Ammon's horn (tissue), 1 donor: ENCODE measurements at regions not wholly inside any gene's neighbourhood (a gene's known extent, or its start where the extent isn't known, plus 50 kb on each side); places are given as distances from the start of the nearest gene placed in this dataset.
A peak's percentile ranks its signal among the peaks of the same experiment; 100 is the strongest.

Experiments used
- DNase-seq: peaks from one replicate; pipeline ENCODE4 v3.0.0-alpha.2; 2016; ENCODE audit warnings: low spot score

GRCh38 chr4:181618896-181619295, 624.3 kb upstream of the TENM3 start:
- no peak for DNase-seq

DNA sequence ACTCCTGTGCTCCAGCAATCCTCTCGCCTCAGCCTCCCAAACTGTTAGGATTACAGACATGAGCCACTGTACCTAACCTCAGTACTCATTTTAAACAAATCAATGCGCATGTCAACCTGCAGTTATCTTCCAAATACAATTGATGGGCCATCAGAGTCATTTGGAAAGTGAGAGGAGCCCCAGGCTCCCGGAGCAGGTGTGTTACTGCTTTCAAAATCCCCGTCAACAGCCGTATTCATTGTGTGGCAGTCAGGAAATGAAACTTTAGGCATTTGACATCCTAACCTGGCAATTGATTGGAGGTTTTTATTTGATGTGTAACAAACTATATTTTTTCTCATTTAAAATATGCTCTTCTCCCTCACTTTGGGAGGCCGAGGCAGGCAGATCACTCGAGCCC, 623.6 kb upstream of the TENM3 start:
- no peak for DNase-seq

DNA sequence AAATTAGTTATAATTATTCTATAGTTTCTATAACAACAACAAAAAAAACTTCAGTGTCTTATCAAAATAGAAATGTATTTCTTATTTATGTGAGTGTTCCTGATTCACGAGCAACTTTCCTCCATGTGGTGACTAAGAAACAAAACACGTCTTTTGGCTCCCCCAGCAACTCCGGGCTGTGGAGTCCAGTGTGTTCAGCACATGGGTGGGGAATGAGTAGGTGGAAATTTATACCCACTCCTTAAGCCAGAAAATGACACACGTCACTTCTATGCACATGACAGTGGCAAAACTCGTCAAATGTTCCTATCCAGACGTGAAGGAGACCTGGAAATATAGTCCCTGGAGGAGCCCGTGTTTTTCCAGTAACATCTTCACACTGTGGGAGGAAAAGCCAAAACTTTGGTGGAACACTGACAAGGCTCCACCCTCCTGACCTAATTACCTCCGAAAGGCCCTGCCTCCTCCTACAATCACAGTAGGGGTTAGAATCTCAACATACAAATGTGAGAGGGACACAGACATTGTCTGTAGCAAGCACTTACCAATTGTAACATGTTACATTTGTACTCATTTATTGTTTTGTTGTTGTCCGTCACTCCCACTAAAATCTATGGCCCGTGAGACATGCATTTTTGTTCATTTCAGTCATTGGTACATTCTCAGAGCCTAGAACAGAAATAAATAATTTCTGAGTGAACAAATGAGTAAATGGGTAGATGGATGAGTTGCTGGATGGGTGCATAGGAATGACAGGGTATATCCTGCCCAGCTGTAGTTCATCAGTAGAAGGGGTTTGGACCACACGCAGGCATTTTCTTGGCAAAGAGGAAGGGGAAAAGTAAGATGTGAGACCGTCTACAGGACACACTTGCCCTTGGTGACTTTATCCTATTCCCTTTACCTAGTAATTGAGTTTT, 605.8 kb upstream of the TENM3 start:
- no peak for DNase-seq

DNA sequence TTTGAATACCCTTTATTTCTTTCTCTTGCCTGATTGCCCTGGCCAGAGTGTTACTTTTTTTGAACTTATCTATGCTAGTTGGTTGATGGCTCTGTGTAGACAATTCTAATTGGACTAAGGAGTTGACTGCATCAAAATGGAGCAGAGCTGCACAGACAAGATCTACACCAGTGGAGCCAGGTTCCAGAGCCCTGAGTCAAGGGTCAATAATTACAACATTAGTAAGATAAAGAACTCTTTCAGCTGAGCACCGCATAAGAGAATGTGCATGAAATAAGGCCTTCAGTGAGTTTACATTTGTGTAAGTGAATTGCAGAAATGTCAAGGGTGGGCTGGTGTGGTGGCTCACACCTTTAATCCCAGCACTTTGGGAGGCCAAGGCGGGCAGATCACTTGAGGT, 599.7 kb upstream of the TENM3 start:
- no peak for DNase-seq

- no peak for DNase-seq
These were observed 597.7 kb upstream of the TENM3 start for GRCh38 chr4:181645489-181645888.

GRCh38 chr4:181646864-181647263, 596.3 kb upstream of the TENM3 start:
- no peak for DNase-seq

GRCh38 chr4:181647396-181648147, 595.6 kb upstream of the TENM3 start:
- DNase-seq: no peak

DNA sequence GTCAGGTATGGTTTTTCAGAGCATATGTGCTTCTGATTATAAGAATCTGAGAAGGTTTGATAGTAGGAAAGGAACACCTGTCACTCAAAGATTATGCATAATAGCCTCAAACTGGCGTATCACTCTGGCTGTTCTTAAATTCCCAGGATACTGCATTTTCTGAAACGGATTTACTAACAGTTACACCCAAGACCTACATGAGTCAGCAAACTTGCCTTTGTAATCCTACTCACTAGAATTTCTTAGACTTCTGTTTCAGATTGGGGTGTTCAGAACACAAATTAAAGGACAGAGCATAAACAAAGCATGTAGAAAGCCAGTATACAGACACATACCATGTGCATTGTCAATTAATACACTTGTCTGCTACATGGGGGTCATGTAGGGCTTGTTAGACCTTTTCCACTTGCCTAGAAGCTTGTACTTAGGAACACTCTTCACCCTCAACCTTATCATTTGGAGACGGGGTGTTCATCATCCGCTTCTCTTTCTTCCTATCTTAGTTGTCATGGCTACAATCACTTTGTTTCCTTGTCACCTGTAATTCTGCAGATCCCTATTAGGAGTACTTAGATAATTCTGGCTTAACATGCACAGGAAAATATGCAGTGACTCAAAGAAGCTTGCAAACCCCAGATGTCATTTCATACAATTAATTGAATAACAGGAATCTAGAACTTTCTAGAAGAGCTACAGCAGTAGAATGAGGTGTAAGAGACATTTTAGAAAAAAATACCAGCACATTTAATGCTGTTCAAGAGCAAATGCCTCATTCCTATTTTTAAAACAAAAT, 593.0 kb upstream of the TENM3 start:
- DNase-seq: no peak

DNA sequence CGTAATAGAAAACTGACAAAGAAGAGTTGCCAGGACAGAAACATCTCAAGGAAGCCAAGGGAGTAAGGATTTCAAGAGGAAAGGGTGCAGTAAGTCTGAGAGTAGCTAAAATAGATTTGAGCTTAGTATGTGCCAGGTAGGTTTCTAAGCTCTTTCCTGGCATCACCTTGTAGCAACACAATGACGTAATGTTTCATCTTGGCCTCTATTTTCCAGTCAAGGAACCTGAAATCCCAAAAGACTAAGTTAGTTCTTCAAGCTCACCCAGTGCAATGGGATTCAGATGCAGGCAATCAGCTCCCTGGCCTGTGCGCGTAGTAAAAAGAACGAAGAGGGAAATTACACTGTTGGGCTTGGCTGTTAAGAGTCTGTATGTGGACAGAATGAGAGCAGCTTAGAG, 586.5 kb upstream of the TENM3 start:
- no peak for DNase-seq

- no peak for DNase-seq
These were observed 584.0 kb upstream of the TENM3 start for GRCh38 chr4:181659202-181659601.

GRCh38 chr4:181659876-181660275, 583.3 kb upstream of the TENM3 start:
- DNase-seq: no peak

GRCh38 chr4:181661090-181661489, 582.1 kb upstream of the TENM3 start:
- DNase-seq: no peak

DNA sequence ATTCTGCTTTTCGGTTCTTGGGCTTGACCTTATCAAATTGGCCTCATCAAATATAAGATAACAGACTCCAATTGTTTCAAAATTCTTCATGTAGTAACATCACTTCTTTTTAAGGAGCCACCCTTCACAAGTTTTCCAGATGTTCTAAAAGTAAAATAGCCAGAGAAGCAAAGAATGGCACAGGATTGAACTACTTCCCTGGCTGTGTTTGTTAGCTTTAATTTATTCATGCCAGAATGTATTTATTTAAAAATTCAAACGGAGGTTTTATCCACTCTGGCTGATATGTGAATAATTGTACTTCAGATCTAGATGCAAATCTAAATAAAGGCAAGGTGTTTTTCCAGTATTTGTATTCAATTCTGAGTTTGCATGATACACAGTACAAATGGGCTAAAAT, 581.3 kb upstream of the TENM3 start:
- no peak for DNase-seq

GRCh38 chr4:181662383-181662782, 580.8 kb upstream of the TENM3 start:
- DNase-seq: peak; percentile 69

DNA sequence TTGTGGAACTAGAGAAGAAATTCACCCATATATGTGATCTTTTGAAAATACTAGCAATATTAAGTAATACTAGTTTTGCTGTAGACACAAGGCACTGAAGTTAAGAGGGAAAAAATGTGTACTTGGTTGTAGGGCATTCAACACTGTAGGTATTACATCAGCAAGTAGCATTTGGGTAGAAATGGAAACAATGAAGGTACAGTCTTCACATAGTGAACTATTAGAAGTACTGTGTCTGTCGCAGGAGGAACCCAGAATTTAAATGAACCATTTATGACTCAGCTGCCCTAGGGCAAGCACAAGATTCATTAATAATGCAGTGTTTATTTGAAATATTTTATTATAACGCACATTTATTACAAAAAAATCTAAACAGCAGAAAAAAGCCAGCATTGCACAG, 572.7 kb upstream of the TENM3 start:
- no peak for DNase-seq

DNA sequence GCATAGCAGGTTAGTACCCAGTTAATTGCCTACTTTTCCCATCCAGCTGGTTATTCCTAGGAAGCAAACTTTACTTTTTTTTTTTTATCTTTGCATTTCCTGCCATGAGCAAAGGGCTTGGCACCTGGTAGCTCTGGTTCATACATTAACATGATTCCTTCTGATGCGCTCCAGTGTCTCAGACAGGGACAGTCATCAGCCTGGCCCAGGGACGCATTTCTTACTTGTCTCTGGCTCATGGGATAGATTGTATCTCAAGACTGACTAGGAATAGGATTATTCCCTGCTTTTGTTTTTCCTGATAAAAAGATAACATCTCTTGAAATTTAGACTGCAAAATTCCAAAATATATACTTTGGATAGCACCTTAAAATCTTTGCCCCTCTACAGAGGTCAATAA, 571.5 kb upstream of the TENM3 start:
- DNase-seq: no peak

- DNase-seq: no peak
These were observed 570.5 kb upstream of the TENM3 start for GRCh38 chr4:181672751-181673150.

DNA sequence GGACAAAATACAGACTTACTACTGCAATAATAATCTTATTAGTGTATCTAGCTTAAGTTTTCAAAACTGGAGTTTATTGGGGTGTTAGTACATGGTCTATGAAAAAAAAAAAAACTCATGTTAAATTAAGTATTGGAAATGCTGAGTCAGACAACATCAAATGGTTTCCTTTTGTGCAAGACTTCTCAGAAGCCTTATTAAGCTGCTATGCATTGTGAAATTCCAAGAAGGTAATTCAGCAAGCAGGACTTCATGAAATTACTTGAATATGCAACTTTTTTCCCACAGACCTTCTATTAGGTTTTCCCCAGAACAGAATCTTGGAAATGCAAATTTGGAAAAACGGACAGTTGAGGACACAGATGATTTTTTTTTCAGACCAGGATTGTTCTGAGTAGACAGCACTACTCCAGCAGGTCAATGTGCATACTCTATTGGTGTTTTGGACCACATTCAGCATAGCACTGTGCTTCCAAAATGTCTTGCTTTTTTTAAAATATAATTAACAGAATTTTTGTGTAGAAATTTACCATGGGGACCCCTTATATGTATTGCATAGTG, 568.8 kb upstream of the TENM3 start:
- DNase-seq: no peak

DNA sequence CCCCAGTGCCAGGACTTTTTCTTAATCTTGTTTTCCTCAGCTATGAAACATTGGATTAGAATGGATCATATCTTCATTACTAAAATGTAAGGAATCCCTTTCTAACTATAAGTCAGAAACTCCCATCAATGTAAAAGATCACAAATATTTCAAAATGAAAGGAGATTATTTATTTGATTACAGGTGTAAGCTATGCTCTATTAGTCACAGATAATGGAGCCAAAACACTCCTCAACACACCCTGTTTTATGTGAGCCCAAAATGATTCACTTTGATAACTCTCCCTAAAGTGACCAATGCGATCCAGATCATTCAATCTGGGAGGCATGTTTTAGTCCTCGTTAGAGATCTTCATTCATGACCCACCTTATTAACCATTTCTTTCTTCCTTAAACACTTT, 566.7 kb upstream of the TENM3 start:
- DNase-seq: no peak

- DNase-seq: no peak
These were observed 566.0 kb upstream of the TENM3 start for GRCh38 chr4:181677201-181677600.

DNA sequence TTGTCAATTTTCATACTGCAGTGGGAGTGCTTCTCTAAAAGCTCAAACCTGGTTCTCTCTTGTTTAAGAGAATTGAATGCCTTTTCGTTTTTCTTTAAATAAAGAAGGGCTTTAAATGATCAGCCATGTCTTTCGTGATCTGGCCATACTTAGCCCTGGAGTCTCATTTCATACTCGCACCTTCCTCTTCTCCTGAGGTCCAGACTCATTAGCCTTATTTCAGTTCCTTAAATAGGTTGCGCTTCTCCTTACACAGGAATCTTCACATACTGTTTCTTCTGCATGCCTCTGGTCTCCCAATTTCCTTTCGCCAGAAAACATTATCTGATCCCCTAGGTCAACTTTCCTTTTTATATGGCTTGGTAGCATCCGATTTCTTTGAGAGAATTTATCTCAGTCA, 565.6 kb upstream of the TENM3 start:
- DNase-seq: peak; percentile 44

GRCh38 chr4:181679754-181680153, 563.4 kb upstream of the TENM3 start:
- DNase-seq: no peak
